GM12872 (cell line): ENCODE measurements at regions not wholly inside any gene's neighbourhood (a gene's known extent, or its start where the extent isn't known, plus 50 kb on each side); places are given as distances from the start of the nearest gene placed in this dataset.
A peak's percentile ranks its signal among the peaks of the same experiment; 100 is the strongest.

Experiments used
- CTCF ChIP-seq: IDR thresholded peaks from 3 replicates; pipeline ENCODE4 v1.5.1; 2011; ENCODE audit warnings: low read depth, mild to moderate bottlenecking, low read length, moderate library complexity; ENCODE audit not compliant: insufficient read depth

GRCh38 chr3:159804726-159805410 lies 183.8 kb upstream of the IL12A start:
- peak; percentile 96 for TF ChIP-seq CTCF

GRCh38 chr3:159805411-159805772 lies 183.2 kb upstream of the IL12A start:
- TF ChIP-seq CTCF = no peak

- no peak for TF ChIP-seq CTCF
These were observed 182.2 kb upstream of the IL12A start for GRCh38 chr3:159806412-159806811.

- no peak for TF ChIP-seq CTCF
These were observed 181.2 kb upstream of the IL12A start for GRCh38 chr3:159807137-159808040.

- TF ChIP-seq CTCF = no peak
These were observed 174.7 kb upstream of the IL12A start for GRCh38 chr3:159813822-159814531.

- no peak for TF ChIP-seq CTCF
These were observed 172.1 kb upstream of the IL12A start for GRCh38 chr3:159816512-159816911.

- TF ChIP-seq CTCF = no peak
These were observed 171.5 kb upstream of the IL12A start for GRCh38 chr3:159817126-159817525.
